NCI-H1417 (cell line): ENCODE measurements at regions not wholly inside any gene's neighbourhood (a gene's known extent, or its start where the extent isn't known, plus 50 kb on each side); places are given as distances from the start of the nearest gene placed in this dataset.
"Not testable (repeated sequence)": the region's sequence is repeated elsewhere in the genome, so short reads cannot be mapped to it uniquely, and the experiment has no call there.

Source experiments
- DNase-seq, 3 experiments: peaks; one replicate each; lab custom pipeline; 2025; lab: John Stamatoyannopoulos, UW

DNA sequence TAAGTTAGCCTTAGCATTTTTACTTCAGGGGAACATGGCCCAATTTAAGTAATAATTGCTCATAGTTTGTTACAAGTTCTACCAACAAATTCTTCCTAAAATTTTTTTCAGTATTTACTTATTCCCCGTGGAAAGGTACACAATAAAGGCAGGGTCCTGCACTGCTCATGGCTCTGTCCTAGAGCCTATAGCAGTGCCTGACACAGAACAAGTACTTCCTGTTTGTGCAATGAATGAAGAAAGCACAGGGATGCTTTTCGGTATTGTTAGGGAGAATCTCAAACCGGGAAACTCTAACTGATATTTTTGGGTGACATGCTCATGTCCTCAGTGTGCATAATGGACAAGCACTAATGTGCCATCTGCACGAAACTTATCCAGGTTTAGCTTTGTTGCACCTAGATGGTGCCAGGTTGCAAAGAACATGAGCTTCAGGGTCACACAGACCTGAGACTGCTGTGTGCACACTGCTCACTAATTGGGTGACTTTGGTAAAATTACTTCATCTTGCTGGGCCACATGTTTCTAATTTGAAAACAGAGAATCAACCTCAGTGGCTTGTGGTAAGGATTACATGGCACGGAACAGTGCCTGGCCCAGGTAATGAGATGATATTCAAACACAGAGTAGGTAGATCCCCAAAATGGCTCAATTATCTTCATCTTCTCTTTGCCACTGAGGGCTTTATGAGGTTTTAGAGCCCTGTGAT, 175.8 kb upstream of the NPY2R start:
- DNase-seq, result no peak

DNA sequence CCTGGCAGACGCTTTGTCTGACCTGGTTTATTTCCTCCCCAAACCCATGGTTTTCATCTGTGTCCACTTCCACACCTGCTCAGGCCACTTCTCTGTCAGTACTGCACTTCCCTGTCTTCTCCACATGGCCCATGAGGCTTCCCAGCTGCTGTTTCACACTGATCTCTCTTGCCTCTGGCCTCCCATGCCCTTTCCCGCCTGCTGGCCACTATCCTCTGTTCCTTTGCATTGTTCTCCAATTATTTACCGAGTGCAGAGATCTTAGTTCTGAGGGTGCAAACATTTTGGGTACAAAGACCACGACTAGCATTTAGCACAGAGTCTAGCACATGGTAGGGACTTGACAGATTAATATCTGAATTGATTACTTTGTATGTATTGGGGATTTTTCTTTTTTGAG, 174.8 kb upstream of the NPY2R start:
- no peak for DNase-seq

DNA sequence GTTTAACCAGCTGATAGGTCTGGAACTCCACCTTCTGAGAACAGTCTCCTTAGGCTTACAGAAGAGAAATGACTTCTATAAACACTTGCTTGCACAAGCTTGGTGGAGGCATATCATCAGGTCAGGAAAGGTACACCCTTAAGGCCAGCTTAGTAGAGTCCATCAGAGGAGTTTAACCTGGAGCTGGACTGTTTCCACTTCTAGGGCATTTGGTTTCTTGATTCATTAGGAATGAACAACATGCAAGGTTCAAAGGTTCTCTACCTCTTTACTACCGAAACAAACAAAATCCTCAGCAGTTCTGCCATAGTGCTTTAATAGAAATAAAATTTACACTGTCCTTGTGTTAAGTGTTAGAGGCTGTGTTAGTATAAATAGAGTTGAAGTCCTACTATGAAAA, 171.4 kb upstream of the NPY2R start:
- no peak for DNase-seq

DNA sequence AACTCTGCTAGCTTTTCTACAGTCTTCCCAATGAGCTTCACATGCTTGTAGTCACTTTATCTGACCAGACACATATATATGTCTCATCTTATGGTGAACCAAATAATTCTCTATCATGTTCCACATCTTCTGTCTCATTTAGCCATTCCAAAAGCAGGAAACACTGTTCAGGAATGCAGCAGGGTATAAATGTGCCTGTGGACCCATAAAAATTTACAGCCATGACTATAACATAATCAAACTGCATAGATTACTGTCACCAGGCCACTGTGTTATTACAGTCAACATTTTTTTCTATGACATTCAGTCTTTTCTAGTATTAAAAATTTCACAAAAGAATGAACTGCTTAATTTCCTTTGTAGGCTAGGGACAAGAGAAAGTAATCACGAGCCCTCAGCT, 170.0 kb upstream of the NPY2R start:
- DNase-seq, result no peak

DNA sequence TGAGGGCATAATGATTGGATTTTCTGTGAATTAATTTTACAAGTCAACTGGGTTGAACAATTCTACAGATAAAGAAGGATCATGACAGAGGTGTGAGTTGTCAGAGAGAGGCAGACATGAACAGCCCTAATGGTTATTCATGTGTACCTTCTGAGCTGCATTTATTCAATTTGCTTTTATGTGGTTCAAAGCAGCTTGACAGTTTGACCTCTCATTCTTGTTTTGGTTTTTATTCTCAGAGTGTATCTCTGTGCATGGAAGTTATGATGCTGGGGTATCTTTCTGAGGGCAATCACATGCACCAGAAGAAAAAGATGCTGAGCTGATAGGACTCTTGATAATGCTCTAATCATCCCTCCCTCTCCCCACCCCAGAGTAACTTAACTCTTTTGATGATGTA, 169.3 kb upstream of the NPY2R start:
- DNase-seq, result no peak

DNA sequence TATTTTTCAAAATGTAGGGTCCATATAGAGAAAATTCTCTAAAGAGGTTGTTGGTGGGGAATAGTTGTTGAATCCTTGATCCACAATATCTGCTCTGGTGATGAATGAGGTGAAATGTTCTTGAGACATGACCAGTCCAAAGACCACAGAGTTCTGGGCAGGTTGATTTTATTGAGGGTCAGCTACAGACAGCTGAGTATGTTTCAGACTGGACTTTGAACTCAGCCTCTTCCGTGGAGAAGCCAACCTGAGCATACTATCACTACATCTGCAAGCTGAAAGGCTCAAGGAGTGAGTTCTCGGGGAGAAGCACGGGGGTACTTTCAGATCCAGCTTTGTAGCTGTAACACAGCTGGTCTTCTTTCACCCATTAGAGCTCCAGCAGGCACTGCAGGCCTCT, 168.4 kb upstream of the NPY2R start:
- no peak for DNase-seq

DNA sequence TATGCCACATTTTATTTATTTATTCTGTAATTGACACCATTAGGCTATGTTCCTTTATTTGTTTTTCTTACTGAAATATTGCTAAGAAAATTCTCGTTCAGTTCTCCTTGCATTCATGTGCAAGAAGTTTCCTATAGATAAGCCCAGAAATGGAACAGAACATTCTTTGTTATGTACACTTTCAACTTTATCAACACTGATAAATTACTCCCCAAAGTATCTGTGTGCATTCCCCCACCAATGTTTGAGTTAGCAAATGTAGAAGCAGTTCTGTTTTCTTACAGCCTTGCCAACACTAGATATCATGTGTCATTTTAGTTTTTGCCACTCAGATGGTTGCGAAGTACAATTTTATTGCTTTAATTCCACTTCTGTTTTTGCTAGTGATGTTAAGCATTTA, 166.4 kb upstream of the NPY2R start:
- no peak for DNase-seq

DNA sequence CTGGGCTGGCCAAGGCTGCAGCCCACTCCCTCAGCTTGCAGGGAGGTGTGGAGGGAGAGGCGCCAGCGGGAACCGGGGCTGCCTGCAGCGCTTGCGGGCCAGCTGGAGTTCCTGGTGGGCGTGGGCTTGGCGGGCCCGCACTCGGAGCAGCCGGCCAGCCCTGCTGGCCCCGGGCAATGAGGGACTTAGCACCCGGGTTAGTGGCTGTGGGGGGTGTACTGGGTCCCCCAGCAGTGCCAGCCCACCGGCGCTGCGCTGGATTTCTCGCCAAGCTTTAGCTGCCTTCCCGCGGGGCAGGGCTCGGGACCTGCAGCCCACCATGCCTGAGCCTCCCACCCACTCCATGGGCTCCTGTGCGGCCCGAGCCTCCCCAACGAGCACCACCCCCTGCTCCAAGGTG, 164.2 kb upstream of the NPY2R start:
- DNase-seq, result not testable (repeated sequence)

DNA sequence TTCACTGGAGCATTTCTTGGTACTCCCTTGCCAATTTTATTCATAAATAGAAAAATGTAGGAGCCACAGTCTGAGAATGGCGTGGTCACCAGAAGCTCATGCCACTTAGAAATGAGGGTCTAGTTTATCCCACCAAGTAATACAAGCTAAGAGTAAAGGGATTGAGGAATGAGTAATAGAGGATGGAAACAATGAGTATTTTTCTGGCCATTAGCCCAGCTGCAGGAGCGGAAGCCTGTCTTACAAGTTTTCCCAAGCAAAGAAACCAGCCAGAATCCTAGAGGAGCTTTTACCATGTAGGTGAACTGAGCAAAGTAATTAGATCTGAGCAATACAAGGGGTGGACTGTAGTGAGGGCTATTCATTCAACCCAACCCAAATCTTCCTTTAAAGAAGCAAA, 160.7 kb upstream of the NPY2R start:
- no peak for DNase-seq

DNA sequence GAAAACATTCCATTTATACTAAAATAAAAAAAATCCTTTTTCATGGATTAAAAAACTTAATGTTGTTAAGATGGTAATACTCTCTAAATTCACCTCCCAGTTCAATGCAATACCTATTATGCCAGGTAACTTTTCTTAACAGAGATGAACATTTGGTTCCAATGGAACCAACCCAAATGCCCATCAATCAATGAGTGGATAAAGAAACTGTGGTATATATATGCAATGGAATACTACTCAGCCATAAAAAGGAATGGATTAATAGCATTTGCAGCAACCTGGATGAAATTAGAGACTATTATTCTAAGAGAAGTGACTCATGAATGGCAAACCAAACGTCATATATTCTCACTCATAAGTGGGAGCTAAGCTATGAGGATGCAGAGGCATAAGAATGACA, 154.4 kb upstream of the NPY2R start:
- DNase-seq, result not testable (repeated sequence)

DNA sequence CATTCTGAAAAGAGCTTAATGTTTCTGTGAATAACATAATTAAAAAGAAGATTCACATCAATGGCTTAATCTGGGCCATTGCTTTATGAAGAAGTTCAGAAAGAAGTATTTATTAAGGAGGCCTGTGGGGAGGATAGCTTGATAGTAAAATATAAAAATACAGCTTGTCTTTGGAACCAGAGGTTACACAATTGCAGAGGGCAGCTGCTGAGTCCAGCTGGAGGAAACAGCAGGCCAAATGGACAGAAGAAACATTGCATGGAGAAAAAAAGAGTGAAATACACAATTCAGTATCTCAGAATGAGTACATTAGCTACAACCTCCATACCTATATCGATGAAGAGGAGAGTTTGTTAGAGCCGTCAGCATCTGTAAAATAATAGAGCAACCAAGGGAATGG, 148.0 kb upstream of the NPY2R start:
- no peak for DNase-seq

DNA sequence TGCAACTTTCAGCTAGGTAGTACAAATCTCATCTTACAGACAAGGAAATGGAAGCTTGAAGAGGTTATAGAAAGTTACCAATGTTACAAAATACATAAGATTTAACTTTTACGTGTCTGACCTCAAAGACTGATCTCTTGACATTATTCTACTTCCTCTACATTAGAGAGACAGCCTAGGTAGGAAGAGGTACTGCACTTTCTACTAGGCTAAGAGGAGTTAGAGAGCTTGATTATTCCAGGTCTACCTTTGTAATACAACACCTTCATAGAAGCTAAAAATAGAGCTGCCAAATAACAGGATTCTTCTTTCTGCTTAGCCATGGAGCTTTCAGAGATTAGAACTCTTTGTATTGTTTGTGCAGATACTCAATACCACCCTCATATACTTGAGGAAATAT, 147.6 kb upstream of the NPY2R start:
- no peak for DNase-seq

DNA sequence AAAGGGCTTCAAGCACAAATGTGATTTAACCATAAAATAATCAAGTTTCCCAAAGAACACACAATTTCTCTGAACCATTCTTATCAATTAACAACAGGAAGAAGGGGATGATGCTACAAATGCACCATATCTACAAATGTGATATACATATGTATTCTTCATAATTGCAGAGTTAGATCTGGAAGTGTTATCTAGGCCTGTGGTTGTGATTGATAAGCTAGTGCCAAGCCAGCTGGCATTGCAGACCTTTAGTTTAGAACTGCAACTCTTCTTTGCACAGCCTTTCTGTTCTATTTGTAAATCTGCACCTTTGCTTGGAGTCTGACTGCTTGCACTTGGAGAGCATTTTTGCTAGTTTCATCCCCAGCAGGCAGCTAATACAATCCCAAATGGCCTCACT, 145.5 kb upstream of the NPY2R start:
- DNase-seq, result no peak

DNA sequence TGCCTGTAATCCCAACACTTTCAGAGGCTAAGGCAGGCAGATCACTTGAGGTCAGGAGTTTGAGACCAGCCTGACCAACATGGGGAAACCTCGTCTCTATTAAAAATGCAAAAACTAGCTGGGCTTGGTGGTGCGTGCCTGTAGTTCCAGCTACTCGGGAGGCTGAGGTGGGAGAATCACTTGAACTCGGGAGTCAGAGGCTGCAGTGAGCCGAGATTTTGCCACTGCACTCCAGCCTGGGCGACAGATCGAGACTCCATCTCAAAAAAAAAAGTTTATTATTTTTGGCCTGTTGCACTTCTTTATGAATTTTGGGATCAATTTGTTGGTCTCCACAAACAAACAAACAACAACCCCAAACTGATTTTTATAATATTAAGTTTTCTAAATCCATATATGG, 143.5 kb upstream of the NPY2R start:
- DNase-seq, result not testable (repeated sequence)

DNA sequence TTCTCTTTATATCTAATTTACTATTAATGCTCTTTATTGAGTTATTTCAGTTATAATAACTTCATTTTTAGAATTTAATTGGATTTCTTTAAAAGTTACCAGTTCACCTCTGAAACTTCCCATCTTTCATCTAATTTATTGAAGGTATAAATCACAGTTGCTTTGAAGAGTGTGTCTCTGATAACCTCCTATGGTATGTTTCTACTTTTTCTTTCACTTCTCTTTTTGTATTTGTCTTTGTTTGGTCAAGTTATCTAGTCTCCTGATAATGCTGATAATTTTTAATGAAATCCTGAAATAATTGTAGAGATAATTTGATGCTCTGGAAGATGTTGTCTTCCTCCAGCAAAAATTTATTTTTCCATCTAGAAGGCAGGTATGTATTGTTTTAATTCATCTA, 141.6 kb upstream of the NPY2R start:
- DNase-seq, result no peak

DNA sequence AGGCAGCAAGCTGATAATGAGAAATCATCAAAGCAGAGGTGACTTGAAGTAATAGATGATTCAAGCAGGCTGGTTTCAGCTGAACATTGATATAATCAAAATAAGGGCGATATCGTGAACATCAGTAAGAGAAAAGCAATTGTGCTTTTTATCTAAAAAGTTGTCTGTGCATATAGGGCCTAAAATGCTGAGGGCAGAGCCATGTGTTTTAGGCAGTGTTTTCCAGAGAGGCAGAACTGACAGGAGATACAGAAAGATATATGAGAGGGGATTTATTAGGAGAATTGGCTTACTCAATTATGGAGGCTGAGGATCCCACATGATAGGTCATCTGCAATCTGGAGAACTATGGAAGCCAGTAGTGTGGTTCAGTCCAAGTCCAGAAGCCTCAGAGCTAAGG, 136.5 kb upstream of the NPY2R start:
- DNase-seq, result no peak

DNA sequence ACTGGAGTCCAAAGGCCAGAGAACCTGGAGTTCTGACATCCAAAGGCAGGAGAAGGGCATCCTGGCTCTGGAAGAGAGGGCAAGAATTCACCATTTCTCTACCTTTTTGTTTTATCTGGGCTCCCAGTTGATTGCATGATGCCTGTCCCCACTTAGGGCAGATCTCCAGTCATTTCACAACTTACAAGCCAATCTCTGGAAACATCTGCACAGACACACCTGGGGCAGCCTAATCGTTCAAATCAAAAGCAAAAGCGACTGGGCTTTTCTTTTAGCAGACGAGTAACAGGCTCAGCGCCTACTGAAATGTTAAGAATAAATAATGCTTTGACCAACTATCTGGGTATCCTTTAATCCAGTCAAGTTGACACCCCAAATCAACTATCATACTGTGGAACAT, 136.0 kb upstream of the NPY2R start:
- DNase-seq, result no peak

DNA sequence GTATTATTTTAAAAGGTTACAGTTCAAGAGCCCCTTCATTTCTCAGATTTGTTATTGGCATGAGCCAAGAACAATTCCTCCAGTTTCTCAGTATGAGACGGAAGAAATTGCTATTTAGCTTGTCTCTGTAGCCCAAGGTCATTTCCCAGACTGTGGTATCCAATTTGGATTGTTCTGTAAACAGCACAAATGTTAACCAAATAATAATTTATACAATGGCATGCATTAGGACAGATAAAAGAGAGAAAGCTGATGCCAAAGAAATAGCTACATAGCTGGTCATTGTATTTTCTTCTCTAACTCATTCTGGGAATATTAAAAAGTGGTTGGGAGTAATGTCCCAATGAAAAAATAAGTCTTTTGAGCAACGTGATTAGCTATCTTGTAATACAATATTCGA, 134.6 kb upstream of the NPY2R start:
- peak in 1 of 3 experiments; percentile 33 for DNase-seq

DNA sequence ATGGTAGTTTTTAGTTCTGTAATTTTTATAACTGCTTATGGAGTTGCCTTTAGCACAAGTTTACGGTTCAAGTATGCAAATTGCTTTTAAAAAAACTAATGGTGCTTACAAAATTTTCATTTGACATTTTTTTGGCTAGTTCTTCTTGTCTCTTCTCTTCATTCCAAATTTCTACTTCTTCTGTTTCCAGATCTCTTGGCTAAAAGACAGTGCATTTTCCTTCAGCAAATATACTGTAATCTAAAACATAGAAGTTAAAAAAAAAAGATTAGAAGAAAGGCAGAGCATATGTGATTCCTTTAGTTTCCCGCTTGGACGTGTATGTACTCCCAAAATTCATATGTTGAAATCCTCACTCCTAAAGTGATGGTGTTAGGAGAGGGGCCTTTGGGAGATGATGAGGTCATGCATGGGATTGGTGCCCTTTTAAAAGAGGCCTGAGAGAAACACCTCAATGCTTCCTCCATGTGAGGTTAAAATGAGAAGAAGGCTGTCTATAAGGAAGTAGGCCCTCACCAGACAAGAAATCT, 132.1 kb upstream of the NPY2R start:
- DNase-seq, result no peak

DNA sequence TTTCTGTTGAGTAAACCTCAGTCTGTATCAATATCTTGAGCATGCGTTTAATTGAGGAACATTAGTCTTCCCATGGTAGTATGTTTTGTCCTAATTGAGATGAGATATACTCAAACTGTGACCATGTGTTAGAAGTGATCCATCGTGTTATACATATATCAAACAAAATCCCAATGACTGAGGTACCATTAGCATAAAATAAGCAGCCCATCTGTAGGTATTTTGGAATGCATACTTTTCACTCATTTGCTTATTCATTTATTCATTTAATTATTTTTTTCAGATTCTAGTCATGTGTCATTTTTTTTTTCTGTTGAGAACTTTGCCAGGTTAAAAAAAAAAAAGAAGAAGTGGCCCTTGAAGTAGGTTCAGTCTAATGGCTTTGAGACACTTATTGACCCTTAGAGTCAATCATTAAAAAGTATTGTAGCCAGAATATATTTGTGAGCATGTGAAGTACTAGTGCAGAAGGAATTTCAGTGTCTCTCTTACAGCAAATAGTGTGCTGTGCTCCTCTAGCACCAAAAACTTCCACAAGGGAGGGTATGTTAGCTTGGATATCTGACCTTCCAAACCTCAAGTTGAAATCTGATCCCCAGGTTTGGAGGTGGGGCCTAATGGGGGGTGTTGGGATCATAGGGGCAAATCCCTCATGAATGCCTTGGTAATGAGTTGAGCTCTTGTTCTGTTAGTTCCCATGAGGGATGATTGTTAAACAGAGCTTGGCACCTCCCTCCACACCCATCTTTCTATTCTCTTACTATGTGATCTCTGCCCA, 130.8 kb upstream of the NPY2R start:
- DNase-seq, result no peak

DNA sequence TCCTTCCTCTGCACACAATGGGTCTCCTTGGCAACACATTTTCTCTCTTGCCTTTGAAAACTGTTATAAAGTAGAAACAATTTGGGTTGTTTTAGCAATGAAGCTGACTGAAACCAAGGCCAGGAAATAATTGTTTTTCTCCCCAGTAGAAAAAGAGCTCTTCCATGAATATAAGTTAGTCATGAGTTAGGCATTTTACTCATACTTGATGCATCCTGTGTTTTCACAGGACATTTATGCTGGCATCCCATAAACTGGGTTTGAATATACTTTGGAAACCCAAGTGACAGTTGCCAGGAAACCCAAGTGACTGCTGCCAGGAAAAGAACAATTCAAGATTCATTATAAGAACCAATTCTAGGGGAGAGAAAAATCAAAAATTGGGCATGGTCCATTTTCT, 128.6 kb upstream of the NPY2R start:
- peak in 1 of 3 experiments; percentile 35 for DNase-seq

DNA sequence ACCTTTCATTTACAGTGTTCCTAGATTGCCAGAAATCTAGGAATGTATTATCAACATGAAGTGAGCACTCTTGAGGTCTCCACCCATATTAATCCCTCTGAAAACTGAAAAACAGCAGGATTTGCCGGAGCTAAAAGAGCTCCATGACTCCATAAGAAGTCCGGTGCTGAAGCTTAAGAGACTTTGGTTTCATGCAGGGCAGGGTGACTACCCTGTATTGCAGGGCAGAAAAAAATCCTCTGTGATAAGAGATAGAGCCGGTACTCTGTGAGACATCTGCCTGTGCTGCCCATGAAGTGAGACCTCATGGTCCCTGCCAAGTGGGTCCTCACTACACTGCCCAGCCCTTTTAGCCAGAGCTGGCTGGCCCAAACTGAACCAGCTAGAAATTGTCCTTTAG, 127.2 kb upstream of the NPY2R start:
- no peak for DNase-seq

DNA sequence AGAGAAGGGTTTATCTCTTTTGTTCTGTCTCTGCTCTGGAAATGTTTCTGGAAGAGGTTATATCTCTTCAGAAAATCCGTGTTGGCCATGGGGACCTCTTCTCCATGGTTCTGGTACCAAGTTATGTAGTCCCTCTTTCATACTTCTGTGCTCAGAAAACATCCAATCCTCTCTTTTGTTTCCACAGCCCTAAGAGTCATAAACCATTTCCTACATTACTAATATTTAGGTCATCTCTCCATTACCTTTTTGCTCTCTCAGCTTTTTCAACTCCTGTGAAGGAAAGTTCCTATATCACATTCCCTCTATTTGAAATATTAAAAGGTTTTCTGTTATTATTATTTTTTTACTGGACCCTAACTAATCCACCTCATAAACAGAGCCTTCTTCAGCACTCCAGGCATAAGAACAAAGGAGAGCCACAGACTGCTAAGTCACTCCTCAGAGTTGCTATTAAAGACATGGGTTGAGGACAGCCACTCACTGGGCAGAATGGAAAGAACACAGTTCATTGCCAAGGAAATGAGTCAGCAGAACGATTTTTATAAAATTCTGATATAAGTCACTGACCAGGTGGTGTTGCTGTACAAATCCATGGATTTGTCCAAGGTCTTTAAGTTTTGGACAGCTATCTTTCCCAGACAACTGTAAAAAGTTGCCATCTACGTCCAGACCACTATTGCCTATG, 122.4 kb upstream of the NPY2R start:
- DNase-seq, result no peak
